ENCODE measurements at regions not wholly inside any gene's neighbourhood (a gene's known extent, or its start where the extent isn't known, plus 50 kb on each side); places are given as distances from the start of the nearest gene placed in this dataset.

- TF ChIP-seq CTCF (IDR thresholded peaks at IDR 0.05; ENCODE audit: low read depth, low read length, poor library complexity, severe bottlenecking) (no peak), EZH2phosphoT487 (IDR thresholded peaks at IDR 0.05; ENCODE audit: borderline replicate concordance, low read length) (no peak)
Measured at GRCh38 chr10:9024210-9024609, 969.7 kb downstream of the GATA3 start.

Data from DOHH2 (cell line).